Activated CD8-positive, alpha-beta T cell treated with anti-CD3 and anti-CD28 coated beads, Interleukin-2, amount 10 ng/mL, durations not matched to agents 7 days and 5 days (primary cell): ENCODE measurements at regions not wholly inside any gene's neighbourhood (a gene's known extent, or its start where the extent isn't known, plus 50 kb on each side); places are given as distances from the start of the nearest gene placed in this dataset.

Experiments
- ATAC-seq: fragments of 150-1000 bp; cut with Tn5 transposase; one replicate; pipeline ENCODE4 v1.10.0; 2021; ENCODE audit warnings: moderate library complexity
- CTCF ChIA-PET: fragments of 350-600 bp; sonication (Branson Sonifier 250); formaldehyde crosslinking; loops from one replicate; lab custom pipeline; 2021; ENCODE audit warnings: antibody characterized with exemption; lab: Charles Lee
- POLR2A ChIA-PET: fragments of 350-600 bp; sonication (Branson Sonifier 250); formaldehyde crosslinking; loops from one replicate; lab custom pipeline; 2021; ENCODE audit warnings: antibody characterized with exemption; lab: Charles Lee
- DNase-seq: peaks from one replicate; pipeline ENCODE4 v3.0.0-alpha.2; 2020
- H3K27ac Mint-ChIP-seq: one replicate; pipeline ENCODE4 v1.8.0; 2021; ENCODE audit warnings: mild to moderate bottlenecking, mixed read lengths
- H3K27me3 Mint-ChIP-seq: one replicate; pipeline ENCODE4 v1.8.0; 2021; ENCODE audit warnings: low read depth, mixed read lengths
- H3K36me3 Mint-ChIP-seq: one replicate; pipeline ENCODE4 v1.8.0; 2021; ENCODE audit warnings: low read depth, mixed read lengths
- H3K4me1 Mint-ChIP-seq: one replicate; pipeline ENCODE4 v1.8.0; 2021; ENCODE audit warnings: low read depth, mixed read lengths
- H3K4me3 Mint-ChIP-seq: one replicate; pipeline ENCODE4 v1.8.0; 2021; ENCODE audit warnings: mild to moderate bottlenecking, mixed read lengths
- H3K9me3 Mint-ChIP-seq: one replicate; pipeline ENCODE4 v1.8.0; 2022; ENCODE audit warnings: mixed read lengths; ENCODE audit not compliant: insufficient read depth

GRCh38 chr6:164121527-164121926 lies 707.0 kb downstream of the QKI start:
- no peaks in the 10 kb centered on the region for H3K27me3 Mint-ChIP-seq
- POLR2A ChIA-PET, result no interaction called here
- H3K4me3 Mint-ChIP-seq, result no peak overlapping the region

GRCh38 chr6:164114651-164115050 lies 700.1 kb downstream of the QKI start:
- Mint-ChIP-seq H3K27ac (no peak overlapping the region), H3K9me3 (no peaks in the 10 kb centered on the region), H3K27me3 (no peaks in the 10 kb centered on the region), H3K36me3 (no peaks in the 10 kb centered on the region), H3K4me1 (no peaks in the 10 kb centered on the region), H3K4me3 (no peak overlapping the region)
- POLR2A ChIA-PET, result no interaction called here
- DNase-seq (no peak), ATAC-seq (no peak)
- CTCF ChIA-PET, result no interaction called here

More at GRCh38 chr6:164121527-164121926, 707.0 kb downstream of the QKI start:
- Mint-ChIP-seq H3K9me3 (no peaks in the 10 kb centered on the region), H3K4me1 (no peaks in the 10 kb centered on the region), H3K36me3 (no peaks in the 10 kb centered on the region), H3K27ac (no peak overlapping the region)
- CTCF ChIA-PET, result no interaction called here
- ATAC-seq (no peak), DNase-seq (no peak)

GRCh38 chr6:164114051-164114450 lies 699.5 kb downstream of the QKI start:
- Mint-ChIP-seq H3K4me1 (no peaks in the 10 kb centered on the region), H3K4me3 (no peak overlapping the region), H3K27ac (no peak overlapping the region), H3K36me3 (no peaks in the 10 kb centered on the region), H3K27me3 (no peaks in the 10 kb centered on the region), H3K9me3 (no peaks in the 10 kb centered on the region)
- POLR2A ChIA-PET, result interaction anchor here (0.7 kb wide), 1 partner anchor 12 kb away, joined by 3 read pairs; no protein-coding TSS in a partner anchor
- no peak for DNase-seq
- ATAC-seq, result no peak
- CTCF ChIA-PET, result no interaction called here

- Mint-ChIP-seq H3K9me3 (no peaks in the 10 kb centered on the region), H3K27ac (no peak overlapping the region), H3K4me3 (no peak overlapping the region), H3K27me3 (no peaks in the 10 kb centered on the region), H3K4me1 (no peaks in the 10 kb centered on the region), H3K36me3 (no peaks in the 10 kb centered on the region)
- CTCF ChIA-PET, result no interaction called here
- DNase-seq (no peak), ATAC-seq (no peak)
- POLR2A ChIA-PET, result interaction anchor here (0.7 kb wide), 1 partner anchor 13 kb away, joined by 3 read pairs; no protein-coding TSS in a partner anchor
Observed at GRCh38 chr6:164113637-164114036, 699.1 kb downstream of the QKI start.

- no peaks in the 10 kb centered on the region for H3K4me1 Mint-ChIP-seq
- ATAC-seq, result no peak
- H3K9me3 Mint-ChIP-seq, result no peaks in the 10 kb centered on the region
- H3K4me3 Mint-ChIP-seq, result no peak overlapping the region
- H3K36me3 Mint-ChIP-seq, result no peaks in the 10 kb centered on the region
- ChIA-PET CTCF (interaction anchor here (1.2 kb wide), 1 partner anchor 69 kb away, joined by 3 read pairs; no protein-coding TSS in a partner anchor), POLR2A (no interaction called here)
- no peaks in the 10 kb centered on the region for H3K27me3 Mint-ChIP-seq
- no peak overlapping the region for H3K27ac Mint-ChIP-seq
- no peak for DNase-seq
Observed at GRCh38 chr6:164109770-164110140, 695.2 kb downstream of the QKI start.

- Mint-ChIP-seq H3K36me3 (no peaks in the 10 kb centered on the region), H3K4me1 (no peaks in the 10 kb centered on the region), H3K9me3 (no peaks in the 10 kb centered on the region), H3K27ac (no peak overlapping the region), H3K4me3 (no peak overlapping the region), H3K27me3 (no peaks in the 10 kb centered on the region)
- no peak for ATAC-seq
- CTCF ChIA-PET, result interaction anchor here (1.2 kb wide), 1 partner anchor 69 kb away, joined by 3 read pairs; no protein-coding TSS in a partner anchor
- POLR2A ChIA-PET, result no interaction called here
- DNase-seq, result no peak
Observed at GRCh38 chr6:164108869-164109769, 694.6 kb downstream of the QKI start.

- Mint-ChIP-seq H3K27me3 (no peaks in the 10 kb centered on the region), H3K27ac (no peak overlapping the region), H3K4me3 (no peak overlapping the region), H3K9me3 (no peaks in the 10 kb centered on the region), H3K36me3 (no peaks in the 10 kb centered on the region), H3K4me1 (no peaks in the 10 kb centered on the region)
- ChIA-PET CTCF (no interaction called here), POLR2A (no interaction called here)
- no peak for ATAC-seq
- DNase-seq, result no peak
Observed at GRCh38 chr6:164108092-164108491, 693.6 kb downstream of the QKI start.

- Mint-ChIP-seq H3K4me3 (no peak overlapping the region), H3K36me3 (no peaks in the 10 kb centered on the region), H3K9me3 (no peaks in the 10 kb centered on the region), H3K27ac (no peak overlapping the region), H3K27me3 (no peaks in the 10 kb centered on the region), H3K4me1 (no peaks in the 10 kb centered on the region)
- DNase-seq (no peak), ATAC-seq (no peak)
- ChIA-PET POLR2A (no interaction called here), CTCF (no interaction called here)
Observed at GRCh38 chr6:164107297-164107995, 692.9 kb downstream of the QKI start.

GRCh38 chr6:164106345-164106769 lies 691.8 kb downstream of the QKI start:
- H3K9me3 Mint-ChIP-seq, result no peaks in the 10 kb centered on the region
- H3K4me3 Mint-ChIP-seq, result no peak overlapping the region
- POLR2A ChIA-PET, result no interaction called here
- no peaks in the 10 kb centered on the region for H3K4me1 Mint-ChIP-seq
- no peak for DNase-seq
- no peak for ATAC-seq
- H3K27ac Mint-ChIP-seq, result no peak overlapping the region
- no peaks in the 10 kb centered on the region for H3K36me3 Mint-ChIP-seq
- CTCF ChIA-PET, result no interaction called here
- H3K27me3 Mint-ChIP-seq, result no peaks in the 10 kb centered on the region

- ChIA-PET CTCF (no interaction called here), POLR2A (no interaction called here)
- H3K27ac Mint-ChIP-seq, result no peak overlapping the region
- no peaks in the 10 kb centered on the region for H3K4me1 Mint-ChIP-seq
- H3K36me3 Mint-ChIP-seq, result no peaks in the 10 kb centered on the region
- DNase-seq (no peak), ATAC-seq (no peak)
- no peak overlapping the region for H3K4me3 Mint-ChIP-seq
- H3K9me3 Mint-ChIP-seq, result no peaks in the 10 kb centered on the region
- no peaks in the 10 kb centered on the region for H3K27me3 Mint-ChIP-seq
Observed at GRCh38 chr6:164105705-164106104, 691.2 kb downstream of the QKI start.

GRCh38 chr6:164104432-164104831 lies 689.9 kb downstream of the QKI start:
- Mint-ChIP-seq H3K9me3 (no peaks in the 10 kb centered on the region), H3K36me3 (no peaks in the 10 kb centered on the region), H3K4me1 (no peaks in the 10 kb centered on the region), H3K27me3 (no peaks in the 10 kb centered on the region), H3K27ac (no peak overlapping the region), H3K4me3 (no peak overlapping the region)
- ATAC-seq (no peak), DNase-seq (no peak)
- CTCF ChIA-PET, result no interaction called here
- POLR2A ChIA-PET, result no interaction called here

- Mint-ChIP-seq H3K27me3 (no peaks in the 10 kb centered on the region), H3K4me3 (no peak overlapping the region), H3K36me3 (no peaks in the 10 kb centered on the region), H3K4me1 (no peaks in the 10 kb centered on the region), H3K9me3 (no peaks in the 10 kb centered on the region), H3K27ac (no peak overlapping the region)
- DNase-seq (no peak), ATAC-seq (no peak)
- ChIA-PET CTCF (no interaction called here), POLR2A (no interaction called here)
Observed at GRCh38 chr6:164102693-164103092, 688.2 kb downstream of the QKI start.
